ENCODE measurements at regions not wholly inside any gene's neighbourhood (a gene's known extent, or its start where the extent isn't known, plus 50 kb on each side); places are given as distances from the start of the nearest gene placed in this dataset.
"Not testable (repeated sequence)": the region's sequence is repeated elsewhere in the genome, so short reads cannot be mapped to it uniquely, and the experiment has no call there.

DNA sequence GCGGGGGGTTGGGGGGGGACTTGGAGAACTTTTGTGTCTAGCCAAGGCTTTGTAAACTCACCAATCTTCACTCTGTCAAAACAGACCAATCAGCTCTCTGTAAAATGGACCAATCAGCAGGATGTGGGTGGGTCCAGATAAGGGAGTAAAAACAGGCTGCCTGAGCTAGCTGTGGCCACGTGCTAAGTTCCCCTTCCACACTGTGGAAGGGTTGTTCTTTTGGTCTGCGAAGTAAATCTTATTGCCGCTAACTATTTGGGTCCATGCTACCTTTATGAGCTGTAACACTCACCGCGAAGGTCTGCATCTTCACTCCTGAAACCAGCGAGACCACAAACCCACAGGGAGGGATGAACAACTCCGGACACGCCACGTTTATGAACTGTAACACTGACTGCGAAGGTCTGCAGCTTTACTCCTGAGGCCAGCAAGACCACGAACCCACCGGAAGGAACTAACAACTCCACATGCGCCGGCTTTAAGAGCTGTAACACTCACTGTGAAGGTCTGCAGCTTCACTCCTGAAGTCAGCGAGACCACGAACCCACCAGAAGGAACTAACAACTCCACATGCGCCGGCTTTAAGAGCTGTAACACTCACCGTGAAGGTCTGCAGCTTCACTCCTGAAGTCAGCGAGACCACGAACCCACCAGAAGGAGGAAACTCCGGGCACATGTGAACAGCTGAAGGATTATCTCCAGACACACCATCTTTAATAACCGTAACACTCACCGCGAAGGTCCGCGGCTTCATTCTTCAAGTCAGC is 186.6 kb downstream of the ID4 start:
- H3K9me3 ChIP-seq; in situ Hi-C loops (cut with MboI; ENCODE audit: low sequenced_read_pairs); DNase-seq (ENCODE audit: low spot score in 2 of 2); H3K36me3 ChIP-seq (replicated peaks); H3K4me3 ChIP-seq; H3K27me3 ChIP-seq (ENCODE audit: low read depth); H3K4me1 ChIP-seq: not testable (repeated sequence)

DNA sequence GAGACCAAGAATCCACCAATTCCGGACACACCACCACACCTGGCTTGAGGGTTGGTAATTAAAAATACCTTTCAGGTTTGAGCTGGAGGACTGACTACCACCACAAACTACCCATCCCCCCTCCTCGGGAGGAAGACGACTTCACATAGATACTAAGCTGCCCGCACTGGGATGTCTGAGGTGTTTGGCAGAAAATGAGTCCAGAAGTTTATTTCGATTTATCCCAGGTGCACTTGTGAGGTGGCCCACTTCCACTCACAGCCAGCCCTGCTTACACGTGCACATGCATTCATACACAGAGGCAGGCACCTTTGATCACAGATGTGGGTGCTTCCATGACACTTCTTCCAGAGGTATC is 187.1 kb downstream of the ID4 start:
- Histone ChIP-seq H3K4me3 (no peak overlapping the region), H3K36me3 (replicated peaks) (no peaks in the 10 kb centered on the region), H3K27me3 (ENCODE audit: low read depth) (no peaks in the 10 kb centered on the region), H3K9me3 (no peaks in the 10 kb centered on the region), H3K4me1 (no peaks in the 10 kb centered on the region)
- no peak for DNase-seq (ENCODE audit: low spot score in 2 of 2)
- in situ Hi-C loops (cut with MboI; ENCODE audit: low sequenced_read_pairs) = no loop called here

DNA sequence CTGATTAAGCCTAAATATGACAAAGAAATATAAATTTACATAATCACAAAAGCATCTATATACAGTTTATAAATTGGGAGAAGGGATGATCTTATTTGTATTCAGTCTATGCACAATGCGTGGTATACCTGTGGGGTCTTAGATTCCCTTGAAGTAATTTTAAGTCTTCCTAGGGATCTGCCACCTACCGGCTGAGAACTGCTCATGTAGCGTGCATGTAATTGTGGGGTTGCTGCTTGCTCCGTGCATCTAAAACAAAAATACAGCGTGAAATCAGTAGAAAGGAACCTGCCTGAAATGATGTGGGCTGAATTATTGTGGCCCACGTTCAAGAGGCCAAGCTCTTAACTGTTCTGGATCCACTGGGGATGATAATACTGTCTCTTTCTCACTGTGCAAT is 187.3 kb downstream of the MBOAT1 start:
- Histone ChIP-seq H3K36me3 (replicated peaks) (no peaks in the 10 kb centered on the region), H3K4me3 (no peak overlapping the region), H3K9me3 (no peaks in the 10 kb centered on the region), H3K27me3 (ENCODE audit: low read depth) (no peaks in the 10 kb centered on the region), H3K4me1 (no peaks in the 10 kb centered on the region)
- in situ Hi-C loops (cut with MboI; ENCODE audit: low sequenced_read_pairs) = no loop called here
- no peak for DNase-seq (ENCODE audit: low spot score in 2 of 2)

DNA sequence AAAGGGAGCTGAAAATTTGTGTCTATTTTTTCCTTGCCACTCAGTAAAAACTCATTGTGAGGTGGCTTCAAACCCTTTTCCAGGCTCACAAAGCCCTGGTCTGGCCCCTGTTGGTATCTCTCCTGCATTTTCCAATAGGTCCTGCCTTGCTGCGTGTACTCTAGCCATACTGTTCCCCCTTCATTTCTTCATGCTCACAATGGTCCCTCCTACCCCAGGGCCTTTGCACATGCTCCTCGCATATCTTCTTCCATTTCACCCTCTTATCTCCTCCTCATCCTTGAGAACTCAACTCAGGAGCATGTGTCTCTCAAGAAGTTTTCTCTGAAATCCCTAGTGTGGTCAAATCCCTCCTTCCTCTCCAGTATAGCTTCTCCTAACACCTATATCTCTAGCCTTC is 186.6 kb downstream of the MBOAT1 start:
- H3K27me3 ChIP-seq (ENCODE audit: low read depth) = no peaks in the 10 kb centered on the region
- in situ Hi-C loops (cut with MboI; ENCODE audit: low sequenced_read_pairs) = no loop called here
- no peaks in the 10 kb centered on the region for H3K9me3 ChIP-seq
- no peak overlapping the region for H3K4me3 ChIP-seq
- no peaks in the 10 kb centered on the region for H3K36me3 ChIP-seq (replicated peaks)
- H3K4me1 ChIP-seq = no peaks in the 10 kb centered on the region
- DNase-seq (ENCODE audit: low spot score in 2 of 2) = no peak

DNA sequence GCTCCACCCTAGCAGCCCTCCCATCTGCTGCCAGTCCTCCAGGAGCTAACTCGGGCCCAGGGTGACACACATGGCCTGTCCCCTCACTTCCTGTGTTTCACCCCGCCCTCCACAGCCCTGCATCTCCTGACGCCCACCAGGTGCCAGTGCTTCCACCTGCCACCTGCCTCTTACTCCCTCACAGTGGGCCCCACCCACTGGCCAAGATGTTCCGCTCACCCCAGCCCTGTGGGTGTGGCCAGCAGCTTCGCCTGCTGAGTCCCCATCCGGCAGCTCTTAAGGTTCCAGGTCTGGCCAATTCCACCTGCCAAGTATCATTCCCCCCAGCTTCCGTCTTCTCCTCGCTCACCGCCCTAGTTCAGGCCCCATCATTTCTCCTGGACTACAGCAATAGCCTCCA is 184.1 kb downstream of the MBOAT1 start:
- Histone ChIP-seq H3K4me1 (no peaks in the 10 kb centered on the region), H3K4me3 (no peak overlapping the region), H3K9me3 (no peaks in the 10 kb centered on the region), H3K36me3 (replicated peaks) (no peaks in the 10 kb centered on the region), H3K27me3 (ENCODE audit: low read depth) (no peaks in the 10 kb centered on the region)
- in situ Hi-C loops (cut with MboI; ENCODE audit: low sequenced_read_pairs) = no loop called here
- DNase-seq (ENCODE audit: low spot score in 2 of 2) = no peak

DNA sequence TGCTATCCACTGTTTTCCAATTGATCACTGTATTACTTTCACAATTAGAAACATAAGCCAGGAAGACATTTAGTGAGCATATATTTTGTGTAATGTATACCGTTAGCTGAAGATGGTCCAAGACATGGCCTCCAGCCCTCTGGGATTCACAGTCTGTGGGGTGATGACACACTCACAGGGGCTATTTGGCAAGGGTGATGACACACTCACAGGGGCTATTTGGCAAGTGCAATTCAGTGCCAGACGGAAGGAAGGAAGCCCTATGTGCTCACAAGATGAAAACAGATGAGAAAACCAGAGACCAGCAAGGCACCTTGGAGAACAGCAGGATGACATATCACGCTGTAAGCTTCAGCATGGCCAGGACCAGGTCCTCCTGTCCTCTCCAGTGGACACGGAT is 183.7 kb downstream of the MBOAT1 start:
- H3K36me3 ChIP-seq (replicated peaks) = no peaks in the 10 kb centered on the region
- no peaks in the 10 kb centered on the region for H3K4me1 ChIP-seq
- in situ Hi-C loops (cut with MboI; ENCODE audit: low sequenced_read_pairs) = no loop called here
- no peak for DNase-seq (ENCODE audit: low spot score in 2 of 2)
- no peak overlapping the region for H3K4me3 ChIP-seq
- no peaks in the 10 kb centered on the region for H3K9me3 ChIP-seq
- H3K27me3 ChIP-seq (ENCODE audit: low read depth) = no peaks in the 10 kb centered on the region

DNA sequence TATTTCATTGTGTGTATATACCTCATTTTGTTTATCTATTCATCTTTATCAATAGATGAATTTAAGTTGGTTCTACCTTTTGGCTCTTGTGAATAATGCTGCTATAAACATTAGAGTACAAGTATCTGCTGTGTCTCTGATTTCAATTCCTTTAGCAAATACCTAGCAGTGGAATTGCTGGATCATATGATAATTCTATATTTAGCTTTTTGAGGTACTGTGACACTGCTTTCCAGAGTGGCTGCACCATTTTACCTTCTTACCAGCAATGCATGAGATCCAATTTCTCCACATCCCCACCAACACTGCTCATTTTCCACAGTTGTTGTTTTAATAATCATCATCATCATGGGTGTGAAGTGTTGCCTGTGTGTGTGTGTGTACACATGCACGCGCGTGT is 182.3 kb downstream of the MBOAT1 start:
- in situ Hi-C loops (cut with MboI; ENCODE audit: low sequenced_read_pairs) = no loop called here
- no peaks in the 10 kb centered on the region for H3K4me1 ChIP-seq
- H3K27me3 ChIP-seq (ENCODE audit: low read depth) = no peaks in the 10 kb centered on the region
- H3K4me3 ChIP-seq = no peak overlapping the region
- no peaks in the 10 kb centered on the region for H3K36me3 ChIP-seq (replicated peaks)
- DNase-seq (ENCODE audit: low spot score in 2 of 2) = no peak
- H3K9me3 ChIP-seq = no peaks in the 10 kb centered on the region

DNA sequence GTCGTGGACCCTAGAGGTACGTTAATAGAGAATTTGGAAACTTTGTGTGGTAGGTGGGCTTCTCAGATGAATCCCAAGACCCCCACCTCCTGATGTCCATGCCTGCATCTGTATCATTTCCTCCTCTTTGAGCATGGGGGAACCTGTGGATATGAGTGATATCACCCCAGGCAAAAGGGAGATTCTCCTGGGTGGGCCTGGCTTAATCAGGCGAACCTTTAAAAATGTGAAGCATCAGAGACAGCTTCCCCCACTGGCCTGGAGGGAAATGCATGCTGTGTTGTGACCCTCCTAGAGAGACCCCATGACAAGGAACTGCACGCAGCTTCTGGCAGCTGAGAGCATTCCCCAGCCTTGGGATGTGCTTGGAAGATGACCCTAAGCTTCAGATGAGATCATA is 180.9 kb downstream of the MBOAT1 start:
- in situ Hi-C loops (cut with MboI; ENCODE audit: low sequenced_read_pairs) = no loop called here
- Histone ChIP-seq H3K36me3 (replicated peaks) (no peaks in the 10 kb centered on the region), H3K9me3 (no peaks in the 10 kb centered on the region), H3K4me3 (no peak overlapping the region), H3K4me1 (no peaks in the 10 kb centered on the region), H3K27me3 (ENCODE audit: low read depth) (no peaks in the 10 kb centered on the region)
- no peak for DNase-seq (ENCODE audit: low spot score in 2 of 2)

DNA sequence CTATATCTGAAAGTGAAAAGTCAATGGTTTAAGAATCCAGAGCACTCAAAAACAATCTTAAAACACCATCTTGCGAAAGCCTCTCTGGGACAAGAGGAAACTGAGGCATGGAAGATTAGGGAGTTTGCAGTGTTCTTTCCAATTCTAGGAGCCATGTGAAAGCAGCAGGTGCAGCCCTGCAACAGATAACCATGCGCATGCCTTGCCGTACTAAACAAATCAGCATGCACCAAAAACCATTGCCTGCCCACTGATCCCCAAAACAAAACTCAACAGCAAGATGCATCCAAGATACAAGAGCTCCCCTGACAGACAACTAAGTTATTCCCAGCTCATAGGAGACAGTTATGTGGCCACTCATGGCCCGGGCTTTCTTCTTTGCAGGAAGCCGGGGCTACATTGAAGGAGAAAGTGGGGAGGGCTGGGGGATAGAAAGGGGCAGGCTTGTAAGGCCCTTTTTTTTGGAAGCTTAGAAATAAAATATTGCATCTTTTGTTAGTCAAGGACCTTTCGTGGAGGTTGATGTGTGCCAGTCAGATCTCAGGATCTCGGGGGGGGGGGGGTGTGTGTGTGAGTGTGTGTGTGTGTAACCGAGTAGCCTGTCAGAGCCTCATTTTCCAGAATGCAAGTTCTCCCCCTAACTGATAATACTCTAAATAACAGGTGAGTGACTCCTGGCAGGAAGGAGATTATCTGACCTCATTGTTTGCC is 178.4 kb downstream of the MBOAT1 start:
- H3K9me3 ChIP-seq = no peaks in the 10 kb centered on the region
- in situ Hi-C loops (cut with MboI; ENCODE audit: low sequenced_read_pairs) = no loop called here
- H3K36me3 ChIP-seq (replicated peaks) = no peaks in the 10 kb centered on the region
- no peak overlapping the region for H3K4me3 ChIP-seq
- no peaks in the 10 kb centered on the region for H3K27me3 ChIP-seq (ENCODE audit: low read depth)
- no peaks in the 10 kb centered on the region for H3K4me1 ChIP-seq
- no peak for DNase-seq (ENCODE audit: low spot score in 2 of 2)

DNA sequence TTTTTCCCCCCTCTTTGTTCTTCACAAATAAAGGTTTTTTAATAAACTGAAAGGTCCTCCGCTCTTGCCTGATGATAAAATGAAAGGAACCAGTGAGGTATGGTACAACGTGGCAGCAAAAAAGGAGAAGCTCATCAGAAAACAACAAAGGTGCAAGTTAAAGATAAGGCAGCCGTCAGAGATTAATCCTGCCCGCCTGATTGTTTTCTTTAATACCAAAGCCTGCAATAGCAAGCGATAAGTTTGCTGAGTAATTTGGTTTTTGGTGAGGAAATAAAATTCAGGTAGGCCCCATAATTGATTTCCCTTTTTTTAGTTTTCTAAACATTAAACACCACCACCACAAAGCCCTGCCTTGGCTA is 177.9 kb downstream of the MBOAT1 start:
- Histone ChIP-seq H3K4me3 (no peak overlapping the region), H3K4me1 (no peaks in the 10 kb centered on the region), H3K27me3 (ENCODE audit: low read depth) (no peaks in the 10 kb centered on the region), H3K9me3 (no peaks in the 10 kb centered on the region), H3K36me3 (replicated peaks) (no peaks in the 10 kb centered on the region)
- no peak for DNase-seq (ENCODE audit: low spot score in 2 of 2)
- in situ Hi-C loops (cut with MboI; ENCODE audit: low sequenced_read_pairs) = no loop called here

DNA sequence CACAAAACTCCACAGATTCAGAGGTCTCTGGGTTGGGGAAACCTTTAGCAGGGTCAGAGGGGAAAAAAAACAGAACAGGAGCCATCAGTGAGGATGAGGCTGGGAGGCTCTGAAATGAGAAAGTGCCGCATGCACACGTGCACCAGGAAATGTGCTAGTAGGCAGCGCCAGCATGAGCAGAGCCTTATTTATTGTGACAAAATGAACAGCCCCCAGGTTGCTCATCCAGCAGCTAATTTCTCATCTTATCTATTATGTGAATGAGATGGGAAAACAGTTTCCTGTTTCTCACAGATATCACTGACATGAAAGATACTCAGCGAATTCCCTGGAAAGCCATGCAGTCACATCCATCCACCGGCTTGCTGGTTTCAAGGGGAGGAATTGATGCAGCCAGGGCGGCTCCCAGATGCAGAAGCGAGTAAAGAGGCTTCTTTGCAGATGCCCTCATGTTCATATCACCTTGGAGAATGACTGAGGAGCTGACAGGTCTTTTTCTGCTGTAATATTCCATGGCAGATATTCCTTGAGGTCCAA is 176.1 kb downstream of the MBOAT1 start:
- Histone ChIP-seq H3K36me3 (replicated peaks) (no peaks in the 10 kb centered on the region), H3K4me3 (no peak overlapping the region), H3K9me3 (no peaks in the 10 kb centered on the region), H3K27me3 (ENCODE audit: low read depth) (no peaks in the 10 kb centered on the region), H3K4me1 (no peaks in the 10 kb centered on the region)
- in situ Hi-C loops (cut with MboI; ENCODE audit: low sequenced_read_pairs) = no loop called here
- no peak for DNase-seq (ENCODE audit: low spot score in 2 of 2)

DNA sequence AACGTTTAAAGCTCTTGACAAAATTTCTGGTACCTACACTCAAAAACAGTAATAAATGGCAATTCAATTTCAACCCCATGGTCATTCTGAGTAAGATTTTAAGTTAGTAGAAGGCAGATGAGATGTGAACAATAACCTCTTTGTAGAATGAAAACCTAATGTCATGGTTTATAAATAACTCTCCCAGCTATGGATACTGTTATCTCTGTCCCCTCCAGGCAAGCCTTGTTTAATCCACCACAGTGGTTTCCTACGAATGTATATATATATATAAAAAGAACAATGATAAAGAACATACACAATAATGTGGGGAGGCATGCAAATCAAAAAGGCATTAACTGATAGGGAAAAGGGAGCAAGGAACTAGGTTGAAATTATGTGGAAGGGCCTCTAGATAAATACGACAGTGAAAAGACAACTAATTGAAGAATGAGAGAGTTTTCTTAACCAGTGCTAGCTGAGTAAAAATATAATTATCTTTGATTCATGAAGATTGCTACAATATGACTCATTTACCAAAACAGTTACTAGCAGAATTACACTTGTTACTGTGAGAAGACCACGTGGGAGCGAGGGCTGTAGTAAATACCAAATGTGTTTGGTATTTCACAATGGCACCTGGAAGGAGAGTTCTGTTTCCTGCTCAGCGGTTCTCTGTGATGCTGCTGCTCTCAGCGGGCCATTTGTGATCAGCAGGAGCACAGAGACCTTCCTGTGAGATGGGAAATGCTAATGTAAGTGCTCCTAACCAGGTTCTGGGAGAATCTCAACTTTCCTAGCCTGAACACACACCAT is 173.7 kb downstream of the MBOAT1 start:
- Histone ChIP-seq H3K4me3 (no peak overlapping the region), H3K4me1 (no peaks in the 10 kb centered on the region), H3K36me3 (replicated peaks) (no peaks in the 10 kb centered on the region), H3K9me3 (no peaks in the 10 kb centered on the region), H3K27me3 (ENCODE audit: low read depth) (no peaks in the 10 kb centered on the region)
- DNase-seq (ENCODE audit: low spot score in 2 of 2) = no peak
- in situ Hi-C loops (cut with MboI; ENCODE audit: low sequenced_read_pairs) = no loop called here

DNA sequence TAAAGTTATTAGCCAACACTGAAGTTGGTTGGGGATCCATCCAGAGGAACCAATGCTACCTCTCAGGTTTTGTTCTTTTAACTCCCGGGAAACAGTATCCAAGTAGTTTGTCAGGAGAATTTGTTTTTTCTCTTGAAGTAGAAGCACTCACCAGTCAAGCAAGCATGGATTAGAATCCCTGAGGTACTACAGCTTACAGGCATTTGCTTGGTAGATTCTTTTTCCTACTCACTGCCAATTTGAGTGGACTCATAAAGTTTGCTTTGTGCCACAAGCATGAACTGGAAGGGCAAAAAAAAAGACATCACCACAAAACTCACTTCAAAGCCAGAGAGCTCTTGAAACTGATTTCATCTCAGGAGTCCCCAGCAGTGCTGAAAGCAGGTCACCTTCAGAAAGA is 167.4 kb downstream of the MBOAT1 start:
- Histone ChIP-seq H3K4me3 (no peak overlapping the region), H3K36me3 (replicated peaks) (no peaks in the 10 kb centered on the region), H3K27me3 (ENCODE audit: low read depth) (peaks cover 3% of the 10 kb centered on the region; the same call in 1 of the 2 replicates), H3K4me1 (no peaks in the 10 kb centered on the region), H3K9me3 (no peaks in the 10 kb centered on the region)
- in situ Hi-C loops (cut with MboI; ENCODE audit: low sequenced_read_pairs) = no loop called here
- no peak for DNase-seq (ENCODE audit: low spot score in 2 of 2)
